Tibial nerve (tissue), 3 donors: ENCODE measurements at regions not wholly inside any gene's neighbourhood (a gene's known extent, or its start where the extent isn't known, plus 50 kb on each side); places are given as distances from the start of the nearest gene placed in this dataset.

Experiments used
- POLR2A ChIP-seq, 2 donors: fragments of 450-650 bp; IDR thresholded peaks; one replicate each; pipeline ENCODE4 v1.6.1; 2017; ENCODE audit warnings: antibody characterized with exemption in 2 of 2, mild to moderate bottlenecking in 2 of 2, moderate library complexity in 2 of 2
- TF ChIP-seq, protein P1 (sequence below), 5 experiments: fragments of 200-600 bp in 3 of 5; fragments of 450-650 bp in 2 of 5; sonication (generic) in 3 of 5; IDR thresholded peaks; one replicate each; pipeline ENCODE4 v1.5.1; 2016 to 2019; ENCODE audit warnings: antibody characterized with exemption in 5 of 5, mild to moderate bottlenecking in 3 of 5, moderate library complexity in 2 of 5

DNA sequence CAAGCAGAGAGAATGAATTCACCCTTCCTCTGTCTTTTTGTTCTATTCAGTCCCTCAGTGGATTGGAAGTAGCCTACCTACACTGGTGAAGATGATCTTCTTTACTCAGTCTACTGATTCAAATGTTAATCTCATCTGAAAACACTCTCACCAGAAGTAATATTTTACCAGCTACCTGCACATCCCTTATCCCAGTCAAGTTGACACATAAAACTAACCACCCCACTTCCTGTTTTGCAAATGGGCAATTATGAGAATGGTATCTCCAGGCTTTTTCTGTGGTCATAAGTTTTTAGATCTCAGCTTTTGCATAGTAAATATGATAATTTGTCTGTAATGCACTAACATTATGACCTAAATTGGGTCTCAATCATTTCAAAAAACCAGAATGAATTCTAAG, 228.8 kb upstream of the ECI2 start:
- TF ChIP-seq POLR2A (IDR thresholded peaks at IDR 0.05), result no peak
- TF ChIP-seq, protein P1, sequence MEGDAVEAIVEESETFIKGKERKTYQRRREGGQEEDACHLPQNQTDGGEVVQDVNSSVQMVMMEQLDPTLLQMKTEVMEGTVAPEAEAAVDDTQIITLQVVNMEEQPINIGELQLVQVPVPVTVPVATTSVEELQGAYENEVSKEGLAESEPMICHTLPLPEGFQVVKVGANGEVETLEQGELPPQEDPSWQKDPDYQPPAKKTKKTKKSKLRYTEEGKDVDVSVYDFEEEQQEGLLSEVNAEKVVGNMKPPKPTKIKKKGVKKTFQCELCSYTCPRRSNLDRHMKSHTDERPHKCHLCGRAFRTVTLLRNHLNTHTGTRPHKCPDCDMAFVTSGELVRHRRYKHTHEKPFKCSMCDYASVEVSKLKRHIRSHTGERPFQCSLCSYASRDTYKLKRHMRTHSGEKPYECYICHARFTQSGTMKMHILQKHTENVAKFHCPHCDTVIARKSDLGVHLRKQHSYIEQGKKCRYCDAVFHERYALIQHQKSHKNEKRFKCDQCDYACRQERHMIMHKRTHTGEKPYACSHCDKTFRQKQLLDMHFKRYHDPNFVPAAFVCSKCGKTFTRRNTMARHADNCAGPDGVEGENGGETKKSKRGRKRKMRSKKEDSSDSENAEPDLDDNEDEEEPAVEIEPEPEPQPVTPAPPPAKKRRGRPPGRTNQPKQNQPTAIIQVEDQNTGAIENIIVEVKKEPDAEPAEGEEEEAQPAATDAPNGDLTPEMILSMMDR (IDR thresholded peaks at IDR 0.05), result no peak
